Endothelial cell of umbilical vein (primary cell): ENCODE measurements at regions not wholly inside any gene's neighbourhood (a gene's known extent, or its start where the extent isn't known, plus 50 kb on each side); places are given as distances from the start of the nearest gene placed in this dataset.

Experiments
- BruUV-seq: library from RNA; stranded (reverse); fragments of 400-500 nt; replicated peaks from 2 replicates; lab custom pipeline; 2021; lab: Mats Ljungman, UMichigan
- CTCF ChIA-PET: fragments of 300-600, 350-600 bp; sonication (Branson Sonifier 250); formaldehyde crosslinking; loops from one replicate; lab custom pipeline; 2021; ENCODE audit warnings: antibody characterized with exemption, inconsistent platforms; lab: Charles Lee
- POLR2A ChIA-PET: fragments of 300-600, 350-600 bp; sonication (Branson Sonifier 250); formaldehyde crosslinking; loops from one replicate; lab custom pipeline; 2021; ENCODE audit warnings: antibody characterized with exemption, inconsistent platforms; lab: Charles Lee
- DNase-seq: peaks from one replicate; pipeline ENCODE4 v3.0.0-alpha.2; 2011; ENCODE audit warnings: low read depth, low spot score
- FAIRE-seq: peaks from 2 replicates; lab custom pipeline; 2011; peaks lifted over from hg19 to GRCh38; lab: Jason Lieb, UNC
- H2AFZ ChIP-seq: 2 replicates; pipeline ENCODE4 v1.6.0; 2012; ENCODE audit warnings: low read depth, low read length, control low read depth, inconsistent platforms
- H3K27ac ChIP-seq: 2 replicates; pipeline ENCODE4 v1.5.1; 2011; ENCODE audit warnings: low read depth, mild to moderate bottlenecking, control low read depth, low read length, moderate library complexity; ENCODE audit not compliant: insufficient read depth
- H3K27me3 ChIP-seq, 2 experiments: 2 replicates each; pipeline versions ENCODE4 v1.6.0 to v1.6.1; 2011; ENCODE audit warnings: low read length in 2 of 2, mixed read lengths in 1 of 2; ENCODE audit not compliant: control insufficient read depth in 2 of 2, insufficient read depth in 2 of 2
- H3K36me3 ChIP-seq, 2 experiments: 2 replicates in 1 of 2; 3 replicates in 1 of 2; pipeline ENCODE4 v1.5.1; 2011; ENCODE audit warnings: low read length in 2 of 2, mild to moderate bottlenecking in 1 of 2, moderate library complexity in 1 of 2; ENCODE audit not compliant: control insufficient read depth in 2 of 2, insufficient read depth in 2 of 2; ENCODE audit errors: extremely low read depth in 1 of 2
- H3K4me1 ChIP-seq: 3 replicates; pipeline ENCODE4 v1.5.1; 2011; ENCODE audit warnings: mild to moderate bottlenecking, low read length; ENCODE audit not compliant: control insufficient read depth, insufficient read depth; ENCODE audit errors: extremely low read depth
- H3K4me2 ChIP-seq: 2 replicates; pipeline ENCODE4 v1.6.1; 2011; ENCODE audit warnings: low read length, control low read depth, mixed read lengths; ENCODE audit not compliant: insufficient read depth
- H3K4me3 ChIP-seq, 3 experiments: fragments of 200-600 bp in 1 of 3; sonication (generic), shearing (Covaris generic) in 1 of 3; replicated peaks in 1 of 3; 2 replicates each; pipeline ENCODE4 v1.5.1; 2011 to 2016; ENCODE audit warnings: control low read depth in 3 of 3, low read length in 3 of 3, mild to moderate bottlenecking in 2 of 3, inconsistent platforms in 1 of 3, low read depth in 1 of 3, moderate library complexity in 1 of 3; ENCODE audit not compliant: insufficient read depth in 1 of 3
- H3K79me2 ChIP-seq: 2 replicates; pipeline ENCODE4 v1.6.0; 2012; ENCODE audit warnings: low read length, inconsistent platforms; ENCODE audit not compliant: control insufficient read depth, insufficient read depth
- H3K9ac ChIP-seq: replicated peaks from 2 replicates; pipeline ENCODE3; 2011; ENCODE audit warnings: low read length, control low read depth; ENCODE audit not compliant: insufficient read depth; ENCODE audit errors: extremely low read depth
- H3K9me1 ChIP-seq: replicated peaks from 3 replicates; pipeline ENCODE4 v1.6.0; 2011; ENCODE audit warnings: mild to moderate bottlenecking, low read length; ENCODE audit not compliant: control insufficient read depth, insufficient read depth; ENCODE audit errors: extremely low read depth
- H3K9me3 ChIP-seq: replicated peaks from 2 replicates; pipeline ENCODE4 v1.5.1; 2012; ENCODE audit warnings: low read length, inconsistent platforms; ENCODE audit not compliant: control insufficient read depth, insufficient read depth
- H4K20me1 ChIP-seq: replicated peaks from 2 replicates; pipeline ENCODE3; 2011; ENCODE audit warnings: mild to moderate bottlenecking, low read length; ENCODE audit not compliant: control insufficient read depth, insufficient read depth; ENCODE audit errors: extremely low read depth
- EZH2 ChIP-seq: IDR thresholded peaks from 2 replicates; pipeline ENCODE4 v1.6.1; 2012; ENCODE audit warnings: borderline replicate concordance, low read depth, mild to moderate bottlenecking, moderate library complexity, low read length, inconsistent platforms; ENCODE audit not compliant: severe bottlenecking
- FOS ChIP-seq: IDR thresholded peaks from 2 replicates; pipeline ENCODE4 v1.6.1; 2011; ENCODE audit warnings: mild to moderate bottlenecking, low read length, moderate library complexity, borderline replicate concordance; ENCODE audit not compliant: insufficient read depth
- GATA2 ChIP-seq: IDR thresholded peaks from 2 replicates; pipeline ENCODE4 v1.7.0; 2011; ENCODE audit warnings: low read depth, mild to moderate bottlenecking, moderate library complexity, mixed read lengths, low read length; ENCODE audit not compliant: insufficient read length, insufficient read depth
- JUN ChIP-seq: IDR thresholded peaks from 2 replicates; pipeline ENCODE4 v1.6.1; 2011; ENCODE audit warnings: borderline replicate concordance, low read depth; ENCODE audit not compliant: insufficient read length, insufficient read depth
- MYC ChIP-seq: IDR thresholded peaks from one replicate; pipeline ENCODE4 v1.6.1; 2011; ENCODE audit warnings: mild to moderate bottlenecking, low read depth, low read length
- POLR2A ChIP-seq: IDR thresholded peaks from 2 replicates; pipeline ENCODE4 v1.6.1; 2012; ENCODE audit warnings: low read depth, mild to moderate bottlenecking, control low read depth, low read length
- POLR2AphosphoS5 ChIP-seq: IDR thresholded peaks from 2 replicates; pipeline ENCODE4 v1.6.1; 2012; ENCODE audit warnings: low read depth, mild to moderate bottlenecking, control low read depth, low read length, moderate library complexity; ENCODE audit not compliant: insufficient read depth
- dilution Hi-C: fragments of 300-500 bp; cut with MboI; formaldehyde crosslinking; loops from one replicate; pipeline ENCODE4 v1.15.0; 2019; ENCODE audit warnings: low sequenced_read_pairs; ENCODE audit not compliant: extremely low pct_ligation_motif_present
- intact Hi-C: fragments of 100-400 bp; cut with micrococcal nuclease; formaldehyde crosslinking; loops from one replicate; pipeline ENCODE4 v1.10.0; 2022
- TF ChIP-seq, protein P1 (sequence below), 2 donors: IDR thresholded peaks; 1 replicate in 1 of 2; 2 replicates in 1 of 2; pipeline ENCODE4 v1.5.1; 2011; ENCODE audit warnings: low read length in 2 of 2, mild to moderate bottlenecking in 2 of 2, moderate library complexity in 2 of 2, control low read depth in 1 of 2, inconsistent platforms in 1 of 2, low read depth in 1 of 2; ENCODE audit not compliant: insufficient read depth in 1 of 2; ENCODE audit errors: extremely low read depth in 1 of 2
- TF ChIP-seq, protein P2 (sequence below): IDR thresholded peaks from 2 replicates; pipeline ENCODE4 v1.6.1; 2011; ENCODE audit not compliant: insufficient read depth, insufficient read length

DNA sequence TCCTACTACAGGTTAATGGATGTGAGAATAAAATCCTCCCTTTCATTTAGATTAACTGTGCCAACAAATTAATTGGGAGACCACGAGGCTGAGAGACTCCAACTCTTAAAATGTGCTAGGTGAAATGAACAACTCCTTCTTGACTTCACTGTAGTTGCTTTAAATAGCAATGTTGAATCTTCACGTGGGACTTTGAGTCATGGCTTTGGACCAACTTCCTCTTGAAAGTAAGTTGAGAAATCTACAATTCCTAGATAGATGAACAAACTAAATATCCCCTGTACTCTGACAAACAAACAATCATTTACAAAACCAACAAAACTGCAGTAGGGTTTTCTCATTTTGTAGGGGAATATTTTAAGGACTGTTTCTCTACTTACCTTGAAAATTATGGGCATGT is 291.9 kb upstream of the SPRED2 start:
- no peaks in the 10 kb centered on the region for H3K27me3 ChIP-seq
- ChIA-PET CTCF (no interaction called here), POLR2A (no interaction called here)
- H3K4me2 ChIP-seq: no peak overlapping the region
- TF ChIP-seq FOS (no peak), MYC (no peak), EZH2 (no peak), POLR2AphosphoS5 (no peak), POLR2A (no peak), JUN (no peak), GATA2 (no peak)
- TF ChIP-seq, protein P1, sequence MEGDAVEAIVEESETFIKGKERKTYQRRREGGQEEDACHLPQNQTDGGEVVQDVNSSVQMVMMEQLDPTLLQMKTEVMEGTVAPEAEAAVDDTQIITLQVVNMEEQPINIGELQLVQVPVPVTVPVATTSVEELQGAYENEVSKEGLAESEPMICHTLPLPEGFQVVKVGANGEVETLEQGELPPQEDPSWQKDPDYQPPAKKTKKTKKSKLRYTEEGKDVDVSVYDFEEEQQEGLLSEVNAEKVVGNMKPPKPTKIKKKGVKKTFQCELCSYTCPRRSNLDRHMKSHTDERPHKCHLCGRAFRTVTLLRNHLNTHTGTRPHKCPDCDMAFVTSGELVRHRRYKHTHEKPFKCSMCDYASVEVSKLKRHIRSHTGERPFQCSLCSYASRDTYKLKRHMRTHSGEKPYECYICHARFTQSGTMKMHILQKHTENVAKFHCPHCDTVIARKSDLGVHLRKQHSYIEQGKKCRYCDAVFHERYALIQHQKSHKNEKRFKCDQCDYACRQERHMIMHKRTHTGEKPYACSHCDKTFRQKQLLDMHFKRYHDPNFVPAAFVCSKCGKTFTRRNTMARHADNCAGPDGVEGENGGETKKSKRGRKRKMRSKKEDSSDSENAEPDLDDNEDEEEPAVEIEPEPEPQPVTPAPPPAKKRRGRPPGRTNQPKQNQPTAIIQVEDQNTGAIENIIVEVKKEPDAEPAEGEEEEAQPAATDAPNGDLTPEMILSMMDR (IDR thresholded peaks at IDR 0.05; ENCODE audit: extremely low read depth in 1 of 2, insufficient read depth in 1 of 2, low read depth in 1 of 2, low read length in 2 of 2): no peak
- TF ChIP-seq, protein P2, sequence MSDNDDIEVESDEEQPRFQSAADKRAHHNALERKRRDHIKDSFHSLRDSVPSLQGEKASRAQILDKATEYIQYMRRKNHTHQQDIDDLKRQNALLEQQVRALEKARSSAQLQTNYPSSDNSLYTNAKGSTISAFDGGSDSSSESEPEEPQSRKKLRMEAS: no peak
- DNase-seq (no peak), FAIRE-seq (no peak)
- H3K9ac ChIP-seq: no peak overlapping the region
- no TSS peak for BruUV-seq
- dilution Hi-C loops (no loop called here), intact Hi-C loops (no loop called here)
- H3K4me3 ChIP-seq: no peak overlapping the region
- H2AFZ ChIP-seq: no peak overlapping the region
- no peaks in the 10 kb centered on the region for H3K4me1 ChIP-seq
- no peaks in the 10 kb centered on the region for H3K79me2 ChIP-seq
- no peaks in the 10 kb centered on the region for H3K9me1 ChIP-seq
- no peaks in the 10 kb centered on the region for H3K9me3 ChIP-seq
- no peaks in the 10 kb centered on the region for H3K36me3 ChIP-seq
- H4K20me1 ChIP-seq: no peaks in the 10 kb centered on the region
- no peak overlapping the region for H3K27ac ChIP-seq
